NCI-H510A (cell line): ENCODE measurements at regions not wholly inside any gene's neighbourhood (a gene's known extent, or its start where the extent isn't known, plus 50 kb on each side); places are given as distances from the start of the nearest gene placed in this dataset.

Experiments used
- DNase-seq: peaks from one replicate; lab custom pipeline; 2025; lab: John Stamatoyannopoulos, UW

DNA sequence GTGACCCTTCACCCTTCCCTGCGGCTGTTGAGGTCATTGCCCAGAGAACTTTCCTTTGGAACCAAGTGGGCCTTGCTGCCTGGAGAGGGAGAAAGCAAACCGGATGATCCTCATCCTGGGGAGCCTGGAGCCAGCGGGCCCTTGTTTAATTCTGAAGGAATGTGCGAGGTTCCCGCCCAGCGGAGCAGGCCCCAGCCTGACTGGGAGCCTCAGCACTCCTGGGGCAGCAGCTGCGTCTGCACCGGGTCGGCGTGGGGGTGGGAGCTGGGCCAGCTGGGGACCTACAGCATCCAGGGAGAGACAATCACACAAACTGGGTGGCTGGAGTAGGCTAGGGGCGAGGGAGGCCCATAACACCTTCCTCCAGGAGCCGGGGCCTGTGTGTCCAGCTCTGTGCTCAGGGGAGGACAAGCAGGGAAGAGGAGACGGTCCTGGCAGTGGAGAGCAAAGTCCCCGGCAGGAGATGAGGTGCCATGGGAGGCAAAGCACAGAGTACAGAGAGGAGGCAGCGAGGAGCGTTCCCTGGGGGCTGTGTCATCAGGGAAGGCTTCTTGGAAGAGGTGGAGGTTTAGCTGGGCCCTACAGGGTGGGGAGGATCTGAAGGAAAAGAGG, 61.9 kb upstream of the HAAO start:
- no peak for DNase-seq

DNA sequence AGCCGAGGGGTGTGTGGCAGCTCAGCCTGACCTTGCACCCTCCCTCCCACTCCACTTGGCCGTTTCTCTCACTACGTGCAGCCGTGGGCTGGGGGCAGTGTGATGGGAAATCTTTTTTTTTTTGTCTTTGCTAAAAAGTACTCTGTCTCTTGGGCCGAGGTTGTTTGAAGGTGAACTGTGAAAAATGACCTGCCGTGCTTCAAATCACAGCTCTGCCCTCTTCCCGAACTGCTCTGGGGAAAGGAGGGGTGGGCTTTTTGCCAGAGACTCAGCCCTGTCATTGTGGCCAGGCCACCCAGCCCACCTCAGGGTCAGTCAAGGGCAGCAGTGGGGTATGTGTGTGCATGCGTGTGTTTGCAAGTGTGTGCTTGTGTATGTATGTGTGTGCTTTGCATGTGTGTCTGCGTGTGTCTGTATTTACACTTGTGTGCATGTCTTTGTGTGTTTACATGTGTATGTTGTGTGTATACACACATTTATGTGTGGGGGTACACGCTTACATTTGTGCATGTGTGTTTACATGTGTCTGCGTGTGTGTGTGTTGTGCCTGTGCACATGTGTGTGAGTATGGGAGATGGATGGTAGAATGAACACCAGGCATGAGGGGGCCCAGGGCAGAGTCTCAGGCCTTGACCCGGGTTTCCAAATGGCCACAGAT, 61.3 kb upstream of the HAAO start:
- no peak for DNase-seq

DNA sequence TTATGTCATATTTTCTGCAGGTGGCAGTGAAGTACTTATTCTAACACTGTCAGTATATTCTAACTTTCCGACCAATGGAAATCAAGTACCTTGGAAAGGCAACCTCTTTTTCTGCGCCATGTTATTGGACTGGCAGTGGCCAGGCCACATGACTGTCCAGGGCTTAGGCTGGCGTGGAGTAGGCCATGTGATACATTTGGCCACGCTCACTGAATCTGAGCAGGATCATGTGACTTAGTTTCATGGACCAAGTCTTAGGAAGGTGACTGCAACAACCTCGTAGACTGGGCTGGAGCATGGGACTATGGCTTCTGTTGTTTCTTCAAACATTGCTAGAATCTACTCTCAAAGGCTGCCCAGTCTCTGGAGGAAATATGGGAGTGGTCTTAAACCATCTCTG, 60.4 kb upstream of the HAAO start:
- no peak for DNase-seq

DNA sequence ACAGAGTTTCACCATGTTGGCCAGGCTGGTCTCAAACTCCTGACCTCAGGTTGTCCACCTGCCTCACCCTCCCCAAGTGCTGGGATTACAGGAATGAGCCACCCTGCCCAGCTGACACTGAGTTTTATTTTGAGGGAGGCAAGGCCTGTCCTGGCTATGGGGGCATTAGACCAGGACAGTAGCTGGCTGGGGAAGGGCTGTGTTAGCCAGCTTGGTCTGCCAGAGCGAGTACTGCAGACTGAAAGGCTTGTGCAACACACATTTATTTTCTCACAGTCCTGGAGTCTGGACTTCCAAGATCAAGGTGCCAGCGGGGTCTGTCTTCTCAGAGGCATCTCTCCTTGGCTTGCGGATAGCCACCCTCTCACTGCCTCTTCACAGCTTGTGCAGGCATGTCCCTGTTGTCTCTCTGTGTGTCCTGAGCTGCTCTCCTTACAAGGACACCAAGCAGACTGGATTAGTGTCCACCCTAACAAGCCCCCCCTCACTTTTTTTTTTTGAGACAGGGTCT, 59.4 kb upstream of the HAAO start:
- no peak for DNase-seq

DNA sequence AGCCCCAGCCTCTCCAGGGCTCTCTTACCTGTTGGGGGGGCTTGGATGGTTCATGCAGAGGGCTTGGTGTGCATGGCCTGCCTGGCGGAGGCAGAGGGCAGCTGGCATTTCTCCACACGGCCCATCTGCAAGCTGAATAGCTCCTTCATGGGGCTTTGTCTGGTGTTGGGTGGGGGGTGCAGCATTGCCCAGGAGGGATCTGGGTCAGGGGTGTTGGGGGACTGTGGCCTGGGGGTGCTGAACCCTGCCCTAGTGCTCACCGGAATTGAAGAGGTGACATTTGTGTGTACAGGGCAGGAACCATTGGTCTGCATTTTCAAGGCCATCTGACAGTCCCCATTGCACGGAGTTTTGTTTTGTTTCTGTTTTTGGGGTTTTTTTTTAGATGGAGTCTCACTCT, 58.8 kb upstream of the HAAO start:
- no peak for DNase-seq

DNA sequence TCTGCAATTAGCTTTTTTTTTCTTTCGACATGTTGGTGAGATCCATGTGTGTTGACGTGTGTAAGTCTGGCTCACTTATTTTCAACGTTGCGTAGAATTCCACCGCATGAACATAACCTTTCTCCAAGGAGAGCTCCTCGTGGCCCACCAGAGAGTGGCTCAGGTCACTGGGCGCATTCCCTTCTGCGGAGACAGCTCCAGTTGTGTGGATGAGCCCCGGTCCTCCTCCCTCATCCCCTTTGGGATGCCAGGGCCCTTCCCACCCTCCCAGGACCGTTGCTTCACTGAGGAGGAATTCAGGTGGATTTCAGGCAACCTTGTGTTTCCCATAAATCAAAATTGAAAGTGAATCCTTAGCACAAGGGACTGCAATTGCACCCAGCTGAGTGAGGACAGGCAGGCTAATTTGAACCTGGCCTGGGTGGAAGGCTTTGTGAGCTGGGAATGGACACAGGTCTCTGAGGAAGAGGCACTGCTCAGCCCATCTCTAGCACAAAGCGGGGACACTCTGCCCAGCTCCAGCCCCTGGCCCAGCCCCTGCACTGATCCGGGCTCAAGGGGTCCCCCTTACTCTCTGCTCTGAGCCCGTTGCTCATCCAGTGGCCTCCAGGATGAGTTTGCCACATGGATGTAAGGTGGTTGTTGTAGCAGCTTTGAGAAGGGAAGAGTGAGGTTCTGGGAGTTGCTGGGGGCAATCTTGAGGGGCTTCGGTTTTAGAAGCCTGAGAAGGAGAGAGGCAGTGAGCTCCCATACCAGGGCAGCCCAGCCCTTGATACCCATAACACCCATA, 57.8 kb upstream of the HAAO start:
- DNase-seq: no peak

DNA sequence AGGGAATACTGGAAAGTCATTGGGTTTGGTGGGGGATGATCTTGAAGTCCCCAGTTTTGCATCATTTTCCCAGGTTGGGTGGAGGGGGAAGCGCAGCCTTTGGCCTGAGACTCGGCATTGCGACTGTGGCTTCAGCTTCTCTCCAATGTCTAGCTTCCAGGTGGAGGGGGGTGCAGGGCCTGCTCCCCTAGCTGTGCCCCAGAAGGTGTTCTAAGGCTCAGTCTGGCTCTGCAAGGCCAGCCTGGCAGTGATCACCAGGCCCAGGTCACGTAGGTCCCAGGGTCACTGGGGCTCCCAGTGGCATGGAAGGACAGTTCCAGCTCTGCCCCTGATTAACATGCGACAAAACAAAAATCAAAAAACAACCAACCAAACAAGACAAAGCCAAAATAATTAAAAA, 56.9 kb upstream of the HAAO start:
- no peak for DNase-seq

DNA sequence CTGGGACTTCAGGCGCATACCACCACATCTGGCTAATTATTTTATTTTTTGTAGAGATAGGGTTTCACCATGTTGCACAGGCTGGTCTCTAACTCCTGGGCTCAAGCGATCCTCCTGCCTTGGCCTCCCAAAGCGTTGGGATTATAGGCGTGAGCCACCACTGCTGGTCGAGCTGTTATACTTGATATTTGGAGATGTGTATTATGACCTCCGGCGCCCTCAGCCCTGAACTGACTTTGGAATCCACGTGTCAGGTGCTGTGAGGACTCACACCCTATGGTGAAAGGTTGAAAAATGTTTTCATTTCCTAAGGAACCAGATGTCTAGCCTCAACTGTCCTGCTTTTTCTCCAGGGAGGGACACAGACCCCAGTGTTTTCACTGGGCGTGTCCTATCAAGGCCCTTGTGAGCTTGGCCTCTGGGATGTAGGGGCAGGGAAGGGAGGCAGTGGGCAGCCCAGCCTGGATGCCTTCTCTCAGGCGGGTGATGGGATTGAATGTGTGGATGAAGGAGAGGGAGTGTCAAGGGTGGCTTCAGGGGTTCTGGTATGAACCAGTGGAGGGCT, 56.4 kb upstream of the HAAO start:
- no peak for DNase-seq

DNA sequence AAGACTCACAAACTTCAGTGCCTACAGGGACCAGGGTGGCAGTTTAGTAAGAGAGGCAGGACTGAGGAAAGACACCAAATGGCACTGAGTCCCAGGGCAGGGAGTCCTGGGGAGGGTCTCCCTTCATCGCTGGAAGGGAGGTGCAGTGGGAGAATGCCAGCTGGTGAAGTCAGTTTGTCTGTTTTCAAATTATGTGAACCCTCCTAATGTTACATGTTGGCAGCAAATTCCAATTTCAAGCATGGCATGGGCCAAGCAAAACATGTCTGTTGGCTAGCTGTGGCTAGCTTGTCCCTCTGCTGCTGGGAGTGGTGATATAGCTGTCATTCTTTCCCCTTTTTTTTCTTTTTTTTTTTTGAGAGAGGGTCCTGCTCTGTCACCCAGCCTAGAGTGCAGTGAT, 55.9 kb upstream of the HAAO start:
- no peak for DNase-seq

DNA sequence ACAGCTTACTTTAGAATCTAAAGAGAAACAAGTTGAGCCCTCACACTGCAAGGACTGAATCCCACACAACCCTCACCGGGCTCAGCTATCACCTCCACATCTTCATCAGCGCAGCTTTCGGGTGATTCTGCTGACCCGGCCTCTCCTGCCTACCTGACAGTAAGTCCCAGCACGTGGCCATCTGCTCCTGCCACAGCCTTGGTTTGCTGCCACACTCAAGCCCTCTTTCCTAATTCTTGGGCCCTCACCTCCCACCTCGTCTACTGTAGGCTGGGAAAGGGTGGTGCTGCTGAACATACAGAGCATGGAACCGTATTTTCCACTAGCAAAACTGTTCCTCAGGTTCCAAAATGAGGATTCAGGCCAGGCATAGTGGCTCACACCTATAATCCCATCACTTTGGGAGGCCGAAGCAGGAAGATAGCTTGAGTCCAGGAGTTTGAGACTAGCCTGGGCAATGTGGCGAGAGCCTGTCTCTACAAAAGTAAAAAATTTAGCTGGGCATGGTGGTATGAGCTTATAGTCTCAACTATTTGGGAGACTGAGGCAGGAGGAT, 55.3 kb upstream of the HAAO start:
- no peak for DNase-seq

DNA sequence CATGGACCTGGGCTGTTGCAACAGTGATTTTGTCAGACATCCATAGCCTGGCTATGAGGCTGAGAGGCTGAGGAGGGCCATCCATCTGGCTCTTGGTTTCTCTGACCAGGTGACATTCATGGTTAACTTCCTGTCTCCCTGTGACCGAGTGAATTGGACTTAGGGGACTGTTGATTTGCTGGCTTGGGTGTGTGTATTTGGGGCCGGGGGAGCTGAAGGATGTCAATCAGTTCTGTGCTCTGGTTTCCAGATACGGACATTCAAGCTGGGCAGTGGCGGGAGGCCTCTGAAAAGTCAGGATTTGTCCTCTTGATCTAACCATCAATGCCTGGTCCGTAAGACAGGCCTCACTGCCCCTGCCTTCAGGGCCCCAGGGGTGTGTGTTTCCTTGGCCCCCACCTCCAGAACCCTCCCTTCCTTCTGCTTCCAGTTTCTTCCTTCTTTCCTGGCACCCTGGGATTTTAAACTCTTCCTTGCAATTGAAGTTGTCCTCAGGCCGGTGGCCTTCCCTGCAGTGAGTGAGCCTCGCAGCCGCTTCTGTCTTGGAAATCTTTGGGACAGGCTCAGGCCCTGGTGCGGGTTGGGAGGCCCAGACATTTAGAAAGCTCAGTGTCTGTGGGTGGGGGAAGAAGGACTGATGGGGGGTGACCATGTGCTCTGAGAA, 54.7 kb upstream of the HAAO start:
- DNase-seq: no peak

DNA sequence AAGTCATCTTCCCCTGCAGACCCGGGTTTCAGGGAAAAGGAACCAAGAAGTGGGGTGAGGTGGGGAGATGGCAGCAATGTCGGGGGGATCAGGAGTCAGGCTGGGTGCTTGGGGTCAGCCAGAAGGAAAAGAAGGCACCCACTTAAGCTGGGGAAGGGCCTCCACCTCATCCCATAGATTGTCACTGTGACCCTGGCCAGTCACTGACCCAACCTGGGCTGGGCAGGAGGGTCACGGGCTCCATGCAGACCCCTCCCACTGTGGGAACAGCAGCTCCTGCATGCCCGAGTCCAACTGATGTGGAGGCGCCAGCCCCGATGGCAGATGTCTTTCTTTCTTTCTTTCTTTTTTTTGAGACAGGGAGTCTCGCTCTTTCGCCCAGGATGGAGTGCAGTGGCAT, 53.6 kb upstream of the HAAO start:
- DNase-seq: no peak

DNA sequence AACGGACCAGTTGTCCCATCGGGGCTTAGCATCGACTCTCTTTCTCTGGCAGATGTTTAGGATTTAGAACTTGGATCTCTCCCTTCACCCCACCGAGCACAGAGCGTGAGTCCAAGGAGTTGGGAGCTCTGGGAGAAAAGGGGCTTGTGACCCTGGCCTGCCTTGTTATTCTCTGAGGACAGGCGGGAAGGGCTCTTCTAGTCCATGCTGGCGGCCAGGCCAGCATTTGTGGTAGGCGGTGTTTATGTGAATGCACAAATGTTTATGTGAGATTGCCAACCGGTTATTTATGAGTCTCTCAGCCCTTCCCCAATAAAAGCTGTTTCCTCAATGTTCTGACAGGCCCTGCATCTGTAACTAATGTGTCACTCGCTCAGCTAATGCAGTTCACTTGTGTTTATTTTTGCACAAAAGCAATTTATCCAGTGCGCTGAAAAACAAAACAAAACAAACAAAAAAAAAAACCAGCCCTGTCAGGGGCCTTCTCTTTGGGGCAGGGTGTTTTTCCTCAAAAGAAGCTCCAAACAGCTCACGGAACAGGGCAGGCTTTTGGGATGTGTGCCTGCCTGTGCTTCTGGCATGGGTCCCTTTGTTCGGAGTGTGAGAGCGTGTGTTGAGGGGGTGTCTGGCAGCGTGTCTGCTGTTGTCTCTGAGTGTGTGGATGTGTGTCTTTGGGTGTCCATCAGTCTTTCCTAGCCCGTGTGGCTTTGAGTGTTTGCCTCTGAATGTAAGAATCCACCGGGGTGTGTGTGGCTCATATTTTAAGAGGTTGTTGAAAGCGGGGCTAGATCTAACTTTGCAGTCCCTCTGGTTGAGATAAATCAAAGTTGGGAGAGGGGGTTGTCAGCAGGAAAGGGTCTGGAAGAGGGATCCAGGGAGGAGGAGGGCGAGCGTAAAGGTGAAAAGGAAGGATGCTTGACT, 52.8 kb upstream of the HAAO start:
- DNase-seq: no peak

DNA sequence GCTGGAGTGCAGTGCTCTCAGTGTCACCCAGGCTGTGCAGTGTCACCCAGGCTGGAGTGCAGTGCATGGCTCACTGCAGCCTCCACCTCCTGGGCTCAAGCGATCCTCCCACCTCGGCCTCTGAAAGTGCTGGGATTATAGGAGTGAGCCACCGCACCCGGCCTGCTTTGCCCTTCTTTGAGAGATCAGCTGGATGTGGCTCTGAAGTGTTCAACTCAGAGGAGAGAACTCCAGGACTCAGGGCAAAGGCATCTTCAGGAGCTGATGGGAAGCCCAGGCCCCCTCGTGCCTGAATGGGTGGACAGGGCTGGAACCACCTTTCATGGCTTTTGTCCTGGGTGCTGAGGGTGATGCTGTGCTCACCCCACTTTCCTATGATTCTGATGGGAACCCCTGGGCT, 52.0 kb upstream of the HAAO start:
- DNase-seq: no peak

DNA sequence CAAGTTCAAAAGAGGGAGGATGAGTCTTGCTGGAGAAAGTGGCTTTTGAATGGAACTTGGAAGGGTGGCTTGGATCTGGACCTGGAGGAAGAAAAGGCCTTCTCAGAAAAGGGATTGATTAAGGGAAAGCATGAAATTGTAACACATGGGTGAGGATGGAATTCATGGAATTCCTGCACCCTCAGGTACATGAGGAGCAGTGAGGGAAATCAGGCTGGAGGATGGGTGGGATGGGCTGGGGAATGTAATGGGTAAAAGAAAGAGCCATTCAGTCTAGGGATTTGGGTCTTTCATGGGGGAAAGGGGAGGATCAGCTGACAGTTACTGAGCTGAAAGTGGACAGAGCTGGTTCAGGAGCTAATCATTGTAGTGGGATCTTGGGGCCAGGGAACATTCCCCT, 51.2 kb upstream of the HAAO start:
- DNase-seq: no peak

DNA sequence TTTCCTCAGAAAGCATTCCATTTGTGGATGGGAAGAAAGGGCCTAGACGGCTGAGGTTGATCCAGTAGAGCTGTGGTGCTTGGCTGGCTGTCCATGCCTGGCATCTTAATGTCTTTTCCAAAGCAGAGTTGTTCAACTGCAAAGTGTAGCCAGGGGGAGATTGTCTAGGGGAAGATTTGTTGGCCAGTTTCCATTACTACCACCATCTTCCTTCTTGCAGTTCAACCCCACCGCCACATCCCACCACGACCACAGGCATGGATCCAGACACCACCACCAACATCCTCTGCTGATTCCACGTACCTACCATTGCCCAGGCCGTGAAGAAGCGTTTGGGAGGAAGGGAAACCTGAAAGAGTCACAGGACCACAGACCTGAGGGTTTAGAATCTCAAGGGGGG, 50.7 kb upstream of the HAAO start:
- no peak for DNase-seq

DNA sequence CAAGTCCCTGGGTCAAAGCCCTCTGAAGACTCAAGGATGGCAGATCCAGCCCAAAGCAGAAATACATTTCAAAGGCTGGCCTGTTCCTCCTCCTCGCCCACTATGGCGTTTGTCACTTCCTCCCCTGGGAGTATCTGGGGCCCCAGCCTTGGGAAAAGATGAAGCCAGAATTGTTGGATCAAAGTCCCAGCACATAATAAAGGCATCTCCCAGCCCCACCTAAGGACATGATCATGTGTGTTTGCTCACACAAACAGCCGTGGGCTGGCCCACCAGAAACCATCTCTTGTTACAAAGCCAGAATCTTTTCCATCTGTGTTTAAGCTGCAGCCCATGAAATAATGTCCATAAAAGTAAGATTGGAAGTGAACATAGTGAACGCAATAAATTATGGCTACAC, 50.1 kb upstream of the HAAO start:
- DNase-seq: no peak
